GM20000 (cell line): ENCODE measurements at regions not wholly inside any gene's neighbourhood (a gene's known extent, or its start where the extent isn't known, plus 50 kb on each side); places are given as distances from the start of the nearest gene placed in this dataset.

Experiments used
- DNase-seq: peaks from one replicate; pipeline ENCODE4 v3.0.0; 2012; ENCODE audit warnings: low spot score
- CTCF ChIP-seq: IDR thresholded peaks from 2 replicates; pipeline ENCODE4 v1.5.1; 2012; ENCODE audit warnings: mild to moderate bottlenecking, control low read depth; ENCODE audit errors: extremely low read depth, missing control alignments

DNA sequence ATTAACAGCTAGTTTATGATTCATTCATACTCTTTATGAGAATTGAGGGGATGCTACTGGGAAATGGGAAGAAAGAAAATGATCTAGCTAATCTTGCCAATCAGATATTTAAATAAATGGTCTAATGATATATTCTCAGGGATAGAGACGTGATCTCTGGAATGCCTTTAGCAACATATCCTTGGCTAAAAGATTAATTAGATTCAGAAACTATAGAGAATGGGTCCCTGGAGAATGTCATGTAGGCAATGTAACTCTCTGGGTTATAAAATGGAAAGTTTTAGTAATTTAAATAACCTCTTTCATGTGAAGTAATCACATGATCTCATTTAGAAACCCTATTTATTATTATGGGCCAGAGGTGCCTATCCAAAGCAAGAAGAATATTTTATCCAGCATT is 771.0 kb upstream of the CDH2 start:
- TF ChIP-seq CTCF, result no peak
- no peak for DNase-seq

GRCh38 chr18:28946471-28946870 is 769.5 kb upstream of the CDH2 start:
- TF ChIP-seq CTCF, result no peak
- no peak for DNase-seq

DNA sequence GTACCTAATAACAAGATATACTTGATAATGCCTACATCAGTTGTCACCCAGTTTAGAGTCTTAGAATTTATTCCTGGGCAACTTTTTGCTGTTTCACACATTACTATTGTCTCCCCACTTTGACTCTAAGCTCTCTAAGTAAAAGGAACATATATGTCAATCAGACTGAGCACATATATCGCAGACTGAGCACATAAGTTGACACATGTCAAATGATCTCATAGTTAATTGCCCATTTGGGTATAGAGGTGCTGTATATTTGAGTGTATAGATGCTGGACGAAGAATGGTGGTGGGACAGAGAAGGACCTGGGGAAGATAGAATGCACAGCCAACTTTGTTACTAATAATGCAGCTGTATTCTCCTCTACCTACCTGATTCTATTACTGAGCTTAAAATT is 746.0 kb upstream of the CDH2 start:
- no peak for DNase-seq
- TF ChIP-seq CTCF, result no peak

- no peak for DNase-seq
- no peak for TF ChIP-seq CTCF
These were observed 739.5 kb upstream of the CDH2 start for GRCh38 chr18:28916456-28916855.

GRCh38 chr18:28905509-28905908 is 728.6 kb upstream of the CDH2 start:
- no peak for TF ChIP-seq CTCF
- no peak for DNase-seq

DNA sequence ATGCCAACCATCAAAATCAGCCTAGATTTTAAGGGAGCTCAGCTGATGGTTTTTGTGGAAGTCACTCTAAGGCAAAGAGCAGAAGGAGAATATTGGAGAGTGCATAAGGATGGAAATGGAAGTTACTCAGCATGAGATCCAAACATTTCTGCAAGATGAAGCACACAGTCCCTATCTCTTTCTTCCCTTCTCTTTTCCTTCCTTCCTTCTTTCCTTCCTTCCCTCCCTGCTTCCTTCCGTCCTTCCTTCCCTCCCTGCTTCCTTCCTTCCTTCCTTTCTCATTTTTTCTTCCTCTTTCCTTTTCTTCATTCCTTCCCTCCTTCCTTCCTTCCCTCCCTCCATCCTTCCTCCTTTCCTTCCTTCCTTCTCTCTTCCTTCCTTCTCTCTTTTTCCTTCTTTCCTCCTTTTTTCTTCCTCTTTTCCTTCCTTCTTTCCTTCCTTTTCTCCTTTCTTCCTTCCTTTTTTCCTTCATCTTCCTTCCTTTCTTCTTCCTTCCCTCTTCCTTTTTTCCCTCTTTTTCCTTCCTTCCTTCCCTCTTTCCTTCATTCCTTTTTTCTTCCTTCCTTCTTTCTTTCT is 727.9 kb upstream of the CDH2 start:
- DNase-seq, result no peak
- no peak for TF ChIP-seq CTCF

GRCh38 chr18:28903306-28903705 is 726.4 kb upstream of the CDH2 start:
- TF ChIP-seq CTCF, result no peak
- DNase-seq, result no peak
